ENCODE measurements at regions not wholly inside any gene's neighbourhood (a gene's known extent, or its start where the extent isn't known, plus 50 kb on each side); places are given as distances from the start of the nearest gene placed in this dataset.

DNA sequence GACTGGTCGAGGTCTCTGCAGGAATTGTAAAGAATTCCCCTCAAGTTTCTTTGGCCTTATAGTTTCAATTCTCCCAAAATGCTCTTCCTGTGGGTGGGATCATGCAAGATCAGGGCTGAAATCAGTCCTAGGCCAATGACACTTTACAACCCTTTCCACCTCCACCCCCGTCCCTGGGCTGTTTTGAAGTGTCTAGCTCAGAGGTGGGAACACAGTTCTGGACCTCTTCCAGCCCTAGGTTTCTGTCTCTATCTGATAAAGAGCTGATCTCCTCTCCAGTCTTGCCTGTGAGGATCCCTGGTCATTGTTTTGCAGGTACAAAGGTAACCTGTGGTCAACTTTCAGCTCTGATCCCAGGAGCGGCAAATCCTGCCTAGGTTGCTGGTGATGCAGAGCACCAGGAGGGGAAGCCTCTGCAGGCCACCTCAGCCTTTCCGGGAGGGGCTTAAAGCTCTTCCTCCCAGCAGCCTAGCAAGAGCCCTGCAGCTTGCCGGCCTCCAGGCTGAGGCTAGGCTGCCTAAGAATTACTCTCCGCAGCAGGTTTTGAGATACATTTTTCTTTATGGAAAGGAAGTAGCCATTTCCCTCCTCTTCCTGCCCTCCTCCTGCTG, 69.8 kb upstream of the WIPF1 start:
- Histone ChIP-seq H3K9me2 (ENCODE audit: insufficient read depth) (no peaks in the 10 kb centered on the region), H4K20me1 (ENCODE audit: insufficient read depth) (no peaks in the 10 kb centered on the region), H3K9me3 (ENCODE audit: control insufficient read depth in 1 of 2, insufficient read depth in 1 of 2, low read depth in 1 of 2, low read length in 2 of 2) (0 out of 4 replicates have a peak, but pooled peaks cover 0 to 3% of the 10 kb centered on the region in 2 experiments), H3K27ac (ENCODE audit: low read depth, low read length) (no peak overlapping the region), H3K36me3 (ENCODE audit: control insufficient read depth in 1 of 2, insufficient read depth in 2 of 2, low read length in 2 of 2) (no peaks in the 10 kb centered on the region), H3K4me1 (ENCODE audit: control insufficient read depth in 1 of 2, insufficient read depth in 2 of 2, low read length in 2 of 2) (no peaks in the 10 kb centered on the region), H2AFZ (ENCODE audit: low read depth, low read length, poor library complexity, severe bottlenecking) (no peak overlapping the region), H3K27me3 (ENCODE audit: insufficient read depth, low read length) (no peaks in the 10 kb centered on the region), H3K79me2 (ENCODE audit: insufficient read depth, low read length) (no peaks in the 10 kb centered on the region), H3K4me2 (ENCODE audit: low read length) (no peak overlapping the region), H3K9ac (ENCODE audit: low read length) (no peak overlapping the region), H3K4me3 (replicated peaks in 1 of 2; ENCODE audit: low read depth in 1 of 2, low read length in 2 of 2) (no peak overlapping the region)
- no peak for ATAC-seq
- BruUV-seq (replicated peaks) = no TSS peak
- TF ChIP-seq FOSL1 (IDR thresholded peaks at IDR 0.05; ENCODE audit: low read depth) = no peak
- TF ChIP-seq CBX3 (IDR thresholded peaks at IDR 0.05; ENCODE audit: low read depth) = no peak
- TF ChIP-seq, protein P1, sequence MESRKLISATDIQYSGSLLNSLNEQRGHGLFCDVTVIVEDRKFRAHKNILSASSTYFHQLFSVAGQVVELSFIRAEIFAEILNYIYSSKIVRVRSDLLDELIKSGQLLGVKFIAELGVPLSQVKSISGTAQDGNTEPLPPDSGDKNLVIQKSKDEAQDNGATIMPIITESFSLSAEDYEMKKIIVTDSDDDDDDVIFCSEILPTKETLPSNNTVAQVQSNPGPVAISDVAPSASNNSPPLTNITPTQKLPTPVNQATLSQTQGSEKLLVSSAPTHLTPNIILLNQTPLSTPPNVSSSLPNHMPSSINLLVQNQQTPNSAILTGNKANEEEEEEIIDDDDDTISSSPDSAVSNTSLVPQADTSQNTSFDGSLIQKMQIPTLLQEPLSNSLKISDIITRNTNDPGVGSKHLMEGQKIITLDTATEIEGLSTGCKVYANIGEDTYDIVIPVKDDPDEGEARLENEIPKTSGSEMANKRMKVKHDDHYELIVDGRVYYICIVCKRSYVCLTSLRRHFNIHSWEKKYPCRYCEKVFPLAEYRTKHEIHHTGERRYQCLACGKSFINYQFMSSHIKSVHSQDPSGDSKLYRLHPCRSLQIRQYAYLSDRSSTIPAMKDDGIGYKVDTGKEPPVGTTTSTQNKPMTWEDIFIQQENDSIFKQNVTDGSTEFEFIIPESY (IDR thresholded peaks at IDR 0.05; ENCODE audit: extremely low read depth, insufficient replicate concordance, low read length) = no peak
- TF ChIP-seq, protein P2, sequence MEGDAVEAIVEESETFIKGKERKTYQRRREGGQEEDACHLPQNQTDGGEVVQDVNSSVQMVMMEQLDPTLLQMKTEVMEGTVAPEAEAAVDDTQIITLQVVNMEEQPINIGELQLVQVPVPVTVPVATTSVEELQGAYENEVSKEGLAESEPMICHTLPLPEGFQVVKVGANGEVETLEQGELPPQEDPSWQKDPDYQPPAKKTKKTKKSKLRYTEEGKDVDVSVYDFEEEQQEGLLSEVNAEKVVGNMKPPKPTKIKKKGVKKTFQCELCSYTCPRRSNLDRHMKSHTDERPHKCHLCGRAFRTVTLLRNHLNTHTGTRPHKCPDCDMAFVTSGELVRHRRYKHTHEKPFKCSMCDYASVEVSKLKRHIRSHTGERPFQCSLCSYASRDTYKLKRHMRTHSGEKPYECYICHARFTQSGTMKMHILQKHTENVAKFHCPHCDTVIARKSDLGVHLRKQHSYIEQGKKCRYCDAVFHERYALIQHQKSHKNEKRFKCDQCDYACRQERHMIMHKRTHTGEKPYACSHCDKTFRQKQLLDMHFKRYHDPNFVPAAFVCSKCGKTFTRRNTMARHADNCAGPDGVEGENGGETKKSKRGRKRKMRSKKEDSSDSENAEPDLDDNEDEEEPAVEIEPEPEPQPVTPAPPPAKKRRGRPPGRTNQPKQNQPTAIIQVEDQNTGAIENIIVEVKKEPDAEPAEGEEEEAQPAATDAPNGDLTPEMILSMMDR (IDR thresholded peaks at IDR 0.05 in 2 of 3, conservative IDR thresholded peaks at IDR 0.05 in 1 of 3; ENCODE audit: borderline replicate concordance in 1 of 3, insufficient read depth in 1 of 3, low read depth in 2 of 3, low read length in 2 of 3) = no peak
- TF ChIP-seq ZFX (IDR thresholded peaks at IDR 0.05) = no peak
- TF ChIP-seq RAD21 (IDR thresholded peaks at IDR 0.05; ENCODE audit: low read depth) = no peak
- TF ChIP-seq CEBPB (IDR thresholded peaks at IDR 0.05; ENCODE audit: low read depth) = no peak
- no peak for TF ChIP-seq SP1 (IDR thresholded peaks at IDR 0.05; ENCODE audit: low read depth)
- no peak for TF ChIP-seq TCF7L2 (IDR thresholded peaks at IDR 0.05; ENCODE audit: borderline replicate concordance, extremely low read depth, insufficient read depth, insufficient read length)
- no peak for TF ChIP-seq POLR2AphosphoS5 (IDR thresholded peaks at IDR 0.05; ENCODE audit: low read depth, low read length)
- TF ChIP-seq, protein P3, sequence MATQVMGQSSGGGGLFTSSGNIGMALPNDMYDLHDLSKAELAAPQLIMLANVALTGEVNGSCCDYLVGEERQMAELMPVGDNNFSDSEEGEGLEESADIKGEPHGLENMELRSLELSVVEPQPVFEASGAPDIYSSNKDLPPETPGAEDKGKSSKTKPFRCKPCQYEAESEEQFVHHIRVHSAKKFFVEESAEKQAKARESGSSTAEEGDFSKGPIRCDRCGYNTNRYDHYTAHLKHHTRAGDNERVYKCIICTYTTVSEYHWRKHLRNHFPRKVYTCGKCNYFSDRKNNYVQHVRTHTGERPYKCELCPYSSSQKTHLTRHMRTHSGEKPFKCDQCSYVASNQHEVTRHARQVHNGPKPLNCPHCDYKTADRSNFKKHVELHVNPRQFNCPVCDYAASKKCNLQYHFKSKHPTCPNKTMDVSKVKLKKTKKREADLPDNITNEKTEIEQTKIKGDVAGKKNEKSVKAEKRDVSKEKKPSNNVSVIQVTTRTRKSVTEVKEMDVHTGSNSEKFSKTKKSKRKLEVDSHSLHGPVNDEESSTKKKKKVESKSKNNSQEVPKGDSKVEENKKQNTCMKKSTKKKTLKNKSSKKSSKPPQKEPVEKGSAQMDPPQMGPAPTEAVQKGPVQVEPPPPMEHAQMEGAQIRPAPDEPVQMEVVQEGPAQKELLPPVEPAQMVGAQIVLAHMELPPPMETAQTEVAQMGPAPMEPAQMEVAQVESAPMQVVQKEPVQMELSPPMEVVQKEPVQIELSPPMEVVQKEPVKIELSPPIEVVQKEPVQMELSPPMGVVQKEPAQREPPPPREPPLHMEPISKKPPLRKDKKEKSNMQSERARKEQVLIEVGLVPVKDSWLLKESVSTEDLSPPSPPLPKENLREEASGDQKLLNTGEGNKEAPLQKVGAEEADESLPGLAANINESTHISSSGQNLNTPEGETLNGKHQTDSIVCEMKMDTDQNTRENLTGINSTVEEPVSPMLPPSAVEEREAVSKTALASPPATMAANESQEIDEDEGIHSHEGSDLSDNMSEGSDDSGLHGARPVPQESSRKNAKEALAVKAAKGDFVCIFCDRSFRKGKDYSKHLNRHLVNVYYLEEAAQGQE (IDR thresholded peaks at IDR 0.05; ENCODE audit: low read depth) = no peak
- no peak for TF ChIP-seq POLR2A (IDR thresholded peaks at IDR 0.05; ENCODE audit: borderline replicate concordance, extremely low read depth, insufficient read depth, insufficient read length)
- no peak for TF ChIP-seq JUND (IDR thresholded peaks at IDR 0.05)
- no peak for TF ChIP-seq SRF (IDR thresholded peaks at IDR 0.05; ENCODE audit: low read depth)
- no peak for TF ChIP-seq ELF1 (IDR thresholded peaks at IDR 0.05; ENCODE audit: borderline replicate concordance, low read depth)
- TF ChIP-seq ZNF274 (IDR thresholded peaks at IDR 0.05; ENCODE audit: low read depth, low read length) = no peak
- TF ChIP-seq EZH2phosphoT487 (IDR thresholded peaks at IDR 0.05; ENCODE audit: borderline replicate concordance) = no peak
- ChIA-PET CTCF (no interaction called here), POLR2A (no interaction called here), RAD21 (ENCODE audit: low non-redundant PET in 1 of 2, low total read pairs in 2 of 2, uncharacterized antibody in 2 of 2, unreplicated experiment in 2 of 2) (no interaction called here)
- intact Hi-C loops (cut with micrococcal nuclease) = no loop called here
- DNase-seq (ENCODE audit: low read depth, low spot score) = no peak
